GM12878 (cell line): ENCODE measurements at regions not wholly inside any gene's neighbourhood (a gene's known extent, or its start where the extent isn't known, plus 50 kb on each side); places are given as distances from the start of the nearest gene placed in this dataset.
"Not testable (repeated sequence)": the region's sequence is repeated elsewhere in the genome, so short reads cannot be mapped to it uniquely, and the experiment has no call there.

ENCODE experiments used
- BHLHE40 ChIP-seq, 2 experiments: fragments of 450-650 bp in 1 of 2; IDR thresholded peaks; 2 replicates each; pipeline ENCODE4 v1.6.1; 2011 to 2017; ENCODE audit warnings: low read depth in 2 of 2, borderline replicate concordance in 1 of 2, improper control_type of control experiment in 1 of 2, low read length in 1 of 2, mild to moderate bottlenecking in 1 of 2
- CBX5 ChIP-seq: sonication (generic); IDR thresholded peaks from 2 replicates; pipeline ENCODE4 v1.6.1; 2016; ENCODE audit warnings: low read depth, moderate library complexity, mild to moderate bottlenecking, inconsistent platforms
- MAX ChIP-seq: IDR thresholded peaks from 2 replicates; pipeline ENCODE4 v1.6.1; 2012; ENCODE audit warnings: low read depth, low read length, improper control_type of control experiment
- MLLT1 ChIP-seq: fragments of 450-650 bp; IDR thresholded peaks from 2 replicates; pipeline ENCODE4 v1.6.1; 2016; ENCODE audit warnings: mild to moderate bottlenecking
- PBX3 ChIP-seq: IDR thresholded peaks from 2 replicates; pipeline ENCODE4 v1.6.1; 2011; ENCODE audit warnings: mild to moderate bottlenecking, low read depth, low read length, moderate library complexity; ENCODE audit not compliant: insufficient replicate concordance
- RELA ChIP-seq: fragments of 450-650 bp; IDR thresholded peaks from 2 replicates; pipeline ENCODE4 v1.8.0; 2014; ENCODE audit warnings: borderline replicate concordance; ENCODE audit not compliant: partially characterized antibody
- RELB ChIP-seq: fragments of 450-650 bp; IDR thresholded peaks from 2 replicates; pipeline ENCODE4 v1.6.1; 2017; ENCODE audit warnings: low read depth, mild to moderate bottlenecking, moderate library complexity
- SIX5 ChIP-seq: IDR thresholded peaks from 2 replicates; pipeline ENCODE4 v1.6.1; 2011; ENCODE audit warnings: mild to moderate bottlenecking, low read depth, low read length, moderate library complexity; ENCODE audit not compliant: severe bottlenecking
- YBX1 ChIP-seq: fragments of 450-650 bp; IDR thresholded peaks from 2 replicates; pipeline ENCODE4 v1.6.1; 2016; ENCODE audit warnings: antibody characterized with exemption
- ZBED1 ChIP-seq: IDR thresholded peaks from 2 replicates; pipeline ENCODE4 v1.6.1; 2016; ENCODE audit warnings: borderline replicate concordance
- TF ChIP-seq, protein P1 (sequence below), 3 experiments: IDR thresholded peaks in 2 of 3; conservative IDR thresholded peaks in 1 of 3; 2 replicates each; pipeline ENCODE4 v1.5.1; 2011; ENCODE audit warnings: low read depth in 3 of 3, low read length in 3 of 3, mild to moderate bottlenecking in 3 of 3, control low read depth in 2 of 3, moderate library complexity in 2 of 3, inconsistent platforms in 1 of 3, mixed read lengths in 1 of 3; ENCODE audit not compliant: control insufficient read depth in 2 of 3, insufficient read depth in 1 of 3; ENCODE audit errors: extremely low read depth in 1 of 3

DNA sequence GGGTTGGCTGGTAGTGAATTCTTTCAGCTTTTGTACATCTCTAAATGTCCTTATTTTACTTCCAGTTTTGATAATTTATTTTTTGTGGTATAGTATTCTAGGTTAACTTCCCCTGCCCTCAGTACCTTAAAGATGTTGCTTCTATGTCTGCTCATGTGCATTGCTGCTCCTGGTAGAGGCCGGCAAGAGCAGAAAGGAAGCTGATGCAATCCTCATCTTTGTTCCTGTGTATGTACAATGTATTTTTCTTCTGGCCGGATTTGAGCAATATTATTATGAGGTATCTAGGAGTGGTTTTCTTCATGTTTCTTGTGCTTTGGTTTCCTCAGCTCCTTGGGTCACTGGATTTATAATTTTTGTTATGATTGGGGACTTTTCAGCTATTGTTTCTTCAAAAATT, 308.7 kb downstream of the FAM72C start:
- not testable (repeated sequence) for TF ChIP-seq MAX; MLLT1; YBX1; BHLHE40 (IDR thresholded peaks at IDR 0.05; ENCODE audit: borderline replicate concordance in 1 of 2, low read depth in 2 of 2, low read length in 1 of 2); PBX3; CBX5; RELA; SIX5; RELB; ZBED1
- TF ChIP-seq, protein P1, sequence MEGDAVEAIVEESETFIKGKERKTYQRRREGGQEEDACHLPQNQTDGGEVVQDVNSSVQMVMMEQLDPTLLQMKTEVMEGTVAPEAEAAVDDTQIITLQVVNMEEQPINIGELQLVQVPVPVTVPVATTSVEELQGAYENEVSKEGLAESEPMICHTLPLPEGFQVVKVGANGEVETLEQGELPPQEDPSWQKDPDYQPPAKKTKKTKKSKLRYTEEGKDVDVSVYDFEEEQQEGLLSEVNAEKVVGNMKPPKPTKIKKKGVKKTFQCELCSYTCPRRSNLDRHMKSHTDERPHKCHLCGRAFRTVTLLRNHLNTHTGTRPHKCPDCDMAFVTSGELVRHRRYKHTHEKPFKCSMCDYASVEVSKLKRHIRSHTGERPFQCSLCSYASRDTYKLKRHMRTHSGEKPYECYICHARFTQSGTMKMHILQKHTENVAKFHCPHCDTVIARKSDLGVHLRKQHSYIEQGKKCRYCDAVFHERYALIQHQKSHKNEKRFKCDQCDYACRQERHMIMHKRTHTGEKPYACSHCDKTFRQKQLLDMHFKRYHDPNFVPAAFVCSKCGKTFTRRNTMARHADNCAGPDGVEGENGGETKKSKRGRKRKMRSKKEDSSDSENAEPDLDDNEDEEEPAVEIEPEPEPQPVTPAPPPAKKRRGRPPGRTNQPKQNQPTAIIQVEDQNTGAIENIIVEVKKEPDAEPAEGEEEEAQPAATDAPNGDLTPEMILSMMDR (IDR thresholded peaks at IDR 0.05 in 2 of 3, conservative IDR thresholded peaks at IDR 0.05 in 1 of 3; ENCODE audit: control insufficient read depth in 2 of 3, extremely low read depth in 1 of 3, insufficient read depth in 1 of 3, low read depth in 3 of 3, low read length in 3 of 3) = not testable (repeated sequence)
